ENCODE measurements at regions not wholly inside any gene's neighbourhood (a gene's known extent, or its start where the extent isn't known, plus 50 kb on each side); places are given as distances from the start of the nearest gene placed in this dataset.

GRCh38 chrX:40484408-40485091 is 96.2 kb upstream of the ATP6AP2 start:
- FAIRE-seq (peak; percentile 74), DNase-seq (ENCODE audit: low read depth in 1 of 2, low spot score in 1 of 2) (no peak), ATAC-seq (no peak)
- Histone ChIP-seq H3K4me2 (no peak overlapping the region), H3K4me1 (no peaks in the 10 kb centered on the region), H3K27ac (no peak overlapping the region), H3K9me3 (no peaks in the 10 kb centered on the region), H3K4me3 (no peak overlapping the region)
- TF ChIP-seq E2F6 (IDR thresholded peaks at IDR 0.05; ENCODE audit: borderline replicate concordance, low read depth) (no peak), PBX3 (IDR thresholded peaks at IDR 0.05) (no peak), EHF (CRISPR knock-in tag; IDR thresholded peaks at IDR 0.05) (no peak)
- 63% methylated on average over 7 of the region's 8 CpGs for WGBS (ENCODE audit: missing lambda C conversion rate)
- CTCF ChIA-PET: interaction anchor here (1.7 kb wide), 1 partner anchor 17 kb away, joined by 4 read pairs; no protein-coding TSS in a partner anchor
- POLR2A ChIA-PET: no interaction called here

DNA sequence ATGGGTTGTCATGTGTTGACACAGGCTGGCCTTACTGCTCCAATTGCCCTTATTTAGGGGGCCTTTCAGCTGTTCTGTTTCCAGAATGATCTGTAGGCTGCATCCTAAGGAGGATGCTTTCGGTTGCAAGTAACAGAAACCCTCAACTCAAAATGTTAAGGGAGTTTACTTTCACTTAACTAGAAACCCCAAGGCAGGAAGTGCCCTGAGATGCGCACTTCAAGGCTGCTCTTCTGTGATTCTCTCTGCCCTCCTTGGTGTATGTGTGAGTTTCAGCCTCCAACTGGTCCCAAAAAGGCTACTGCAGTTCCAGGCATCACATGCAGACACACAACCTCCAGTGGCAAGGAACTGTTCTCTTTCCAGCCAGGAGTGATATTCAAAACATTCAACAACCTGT is 97.3 kb upstream of the ATP6AP2 start:
- ChIA-PET POLR2A (no interaction called here), CTCF (interaction anchor here (0.6 to 1.7 kb wide), 2 partner anchors 10 to 16 kb away, joined by 3 to 4 read pairs; no protein-coding TSS in a partner anchor)
- Histone ChIP-seq H3K4me3 (no peak overlapping the region), H3K4me2 (no peak overlapping the region), H3K9me3 (no peaks in the 10 kb centered on the region), H3K27ac (no peak overlapping the region), H3K4me1 (no peaks in the 10 kb centered on the region)
- FAIRE-seq (no peak), ATAC-seq (no peak), DNase-seq (ENCODE audit: low read depth in 1 of 2, low spot score in 1 of 2) (no peak)
- WGBS (ENCODE audit: missing lambda C conversion rate): 88% methylated on average over 2 of the region's 2 CpGs
- no peak for TF ChIP-seq HOXB5 (CRISPR knock-in tag; IDR thresholded peaks at IDR 0.05)
- no peak for TF ChIP-seq MAZ (IDR thresholded peaks at IDR 0.05; ENCODE audit: borderline replicate concordance, low read depth, low read length)
- no peak for TF ChIP-seq PHF8 (IDR thresholded peaks at IDR 0.05; ENCODE audit: borderline replicate concordance, low read depth)
- TF ChIP-seq ZC3H11A (IDR thresholded peaks at IDR 0.05): no peak
- no peak for TF ChIP-seq ZFP36 (IDR thresholded peaks at IDR 0.05; ENCODE audit: borderline replicate concordance, partially characterized antibody)
- TF ChIP-seq TP53 (CRISPR knock-in tag; IDR thresholded peaks at IDR 0.05): no peak
- no peak for TF ChIP-seq FOXS1 (CRISPR knock-in tag; IDR thresholded peaks at IDR 0.05)
- TF ChIP-seq, protein P1, sequence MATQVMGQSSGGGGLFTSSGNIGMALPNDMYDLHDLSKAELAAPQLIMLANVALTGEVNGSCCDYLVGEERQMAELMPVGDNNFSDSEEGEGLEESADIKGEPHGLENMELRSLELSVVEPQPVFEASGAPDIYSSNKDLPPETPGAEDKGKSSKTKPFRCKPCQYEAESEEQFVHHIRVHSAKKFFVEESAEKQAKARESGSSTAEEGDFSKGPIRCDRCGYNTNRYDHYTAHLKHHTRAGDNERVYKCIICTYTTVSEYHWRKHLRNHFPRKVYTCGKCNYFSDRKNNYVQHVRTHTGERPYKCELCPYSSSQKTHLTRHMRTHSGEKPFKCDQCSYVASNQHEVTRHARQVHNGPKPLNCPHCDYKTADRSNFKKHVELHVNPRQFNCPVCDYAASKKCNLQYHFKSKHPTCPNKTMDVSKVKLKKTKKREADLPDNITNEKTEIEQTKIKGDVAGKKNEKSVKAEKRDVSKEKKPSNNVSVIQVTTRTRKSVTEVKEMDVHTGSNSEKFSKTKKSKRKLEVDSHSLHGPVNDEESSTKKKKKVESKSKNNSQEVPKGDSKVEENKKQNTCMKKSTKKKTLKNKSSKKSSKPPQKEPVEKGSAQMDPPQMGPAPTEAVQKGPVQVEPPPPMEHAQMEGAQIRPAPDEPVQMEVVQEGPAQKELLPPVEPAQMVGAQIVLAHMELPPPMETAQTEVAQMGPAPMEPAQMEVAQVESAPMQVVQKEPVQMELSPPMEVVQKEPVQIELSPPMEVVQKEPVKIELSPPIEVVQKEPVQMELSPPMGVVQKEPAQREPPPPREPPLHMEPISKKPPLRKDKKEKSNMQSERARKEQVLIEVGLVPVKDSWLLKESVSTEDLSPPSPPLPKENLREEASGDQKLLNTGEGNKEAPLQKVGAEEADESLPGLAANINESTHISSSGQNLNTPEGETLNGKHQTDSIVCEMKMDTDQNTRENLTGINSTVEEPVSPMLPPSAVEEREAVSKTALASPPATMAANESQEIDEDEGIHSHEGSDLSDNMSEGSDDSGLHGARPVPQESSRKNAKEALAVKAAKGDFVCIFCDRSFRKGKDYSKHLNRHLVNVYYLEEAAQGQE (IDR thresholded peaks at IDR 0.05): no peak
- TF ChIP-seq RARB (CRISPR knock-in tag; IDR thresholded peaks at IDR 0.05): no peak
- TF ChIP-seq HEYL (CRISPR knock-in tag; IDR thresholded peaks at IDR 0.05): no peak
- TF ChIP-seq FOSB (CRISPR knock-in tag; IDR thresholded peaks at IDR 0.05): no peak
- no peak for TF ChIP-seq NFE2L2 (conservative IDR thresholded peaks at IDR 0.05; ENCODE audit: low read length)
- TF ChIP-seq HOXA7 (CRISPR knock-in tag; IDR thresholded peaks at IDR 0.05): no peak
- TF ChIP-seq RFX5 (IDR thresholded peaks at IDR 0.05): no peak

DNA sequence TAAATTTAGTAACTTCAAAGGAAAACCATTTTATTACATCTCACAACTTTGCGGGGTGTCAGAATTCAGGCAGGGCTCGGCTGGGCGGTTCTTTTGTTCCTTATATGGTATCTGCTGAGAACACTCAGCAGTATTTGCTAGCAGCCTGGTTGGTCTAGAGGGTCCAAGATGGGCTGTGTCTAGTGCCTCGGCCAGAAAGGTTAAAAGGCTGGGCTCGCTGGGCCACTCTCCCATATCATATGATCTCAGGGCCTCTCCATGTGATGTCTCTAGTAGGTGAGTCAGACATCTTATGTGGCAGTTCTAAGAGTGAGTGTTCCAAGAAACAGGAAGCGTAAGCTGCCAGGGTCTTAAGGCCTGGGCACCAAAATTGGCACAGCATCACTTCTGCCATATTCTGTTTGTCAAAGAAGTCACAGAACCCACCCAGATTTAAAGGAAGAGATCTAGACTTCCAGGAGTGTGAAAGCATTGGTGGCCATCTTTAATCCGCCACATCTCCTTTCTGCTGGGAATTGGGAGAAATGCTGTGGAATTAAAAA is 100.9 kb upstream of the ATP6AP2 start:
- ChIA-PET CTCF (no interaction called here), POLR2A (no interaction called here)
- TF ChIP-seq EHF (CRISPR knock-in tag; IDR thresholded peaks at IDR 0.05): no peak
- Histone ChIP-seq H3K27ac (no peak overlapping the region), H3K4me1 (peaks cover 4% of the 10 kb centered on the region), H3K4me3 (no peak overlapping the region), H3K4me2 (no peak overlapping the region), H3K9me3 (no peaks in the 10 kb centered on the region)
- ATAC-seq (no peak), FAIRE-seq (no peak), DNase-seq (ENCODE audit: low read depth in 1 of 2, low spot score in 1 of 2) (no peak)
- 51% methylated on average over 6 of the region's 7 CpGs for WGBS (ENCODE audit: missing lambda C conversion rate)
